Activated CD8-positive, alpha-beta T cell treated with anti-CD3 and anti-CD28 coated beads for 36 hours (primary cell): ENCODE measurements at regions not wholly inside any gene's neighbourhood (a gene's known extent, or its start where the extent isn't known, plus 50 kb on each side); places are given as distances from the start of the nearest gene placed in this dataset.
"Not testable (repeated sequence)": the region's sequence is repeated elsewhere in the genome, so short reads cannot be mapped to it uniquely, and the experiment has no call there.

ENCODE experiments used
- ATAC-seq: fragments of 200-7000 bp; cut with Tn5 transposase; one replicate; pipeline ENCODE4 v1.10.0; 2021; ENCODE audit warnings: mild to moderate bottlenecking, moderate library complexity
- CTCF ChIA-PET: fragments of 350-600 bp; sonication (Branson Sonifier 250); formaldehyde crosslinking; loops from one replicate; lab custom pipeline; 2021; ENCODE audit warnings: antibody characterized with exemption; lab: Charles Lee
- POLR2A ChIA-PET: fragments of 350-600 bp; sonication (Branson Sonifier 250); formaldehyde crosslinking; loops from one replicate; lab custom pipeline; 2021; ENCODE audit warnings: antibody characterized with exemption; lab: Charles Lee
- DNase-seq: peaks from one replicate; pipeline ENCODE4 v3.0.0-alpha.2; 2020
- H3K27ac Mint-ChIP-seq: one replicate; pipeline ENCODE4 v1.8.0; 2021; ENCODE audit warnings: mild to moderate bottlenecking, mixed read lengths
- H3K27me3 Mint-ChIP-seq: one replicate; pipeline ENCODE4 v1.8.0; 2021; ENCODE audit warnings: mixed read lengths
- H3K36me3 Mint-ChIP-seq: one replicate; pipeline ENCODE4 v1.8.0; 2021; ENCODE audit warnings: low read depth, mixed read lengths
- H3K4me1 Mint-ChIP-seq: one replicate; pipeline ENCODE4 v1.8.0; 2021; ENCODE audit warnings: low read depth, mixed read lengths
- H3K4me3 Mint-ChIP-seq: one replicate; pipeline ENCODE4 v1.8.0; 2021; ENCODE audit warnings: mild to moderate bottlenecking, moderate library complexity, mixed read lengths
- H3K9me3 Mint-ChIP-seq: one replicate; pipeline ENCODE4 v1.8.0; 2021; ENCODE audit warnings: mixed read lengths
- intact Hi-C: fragments of 100-400 bp; cut with micrococcal nuclease; formaldehyde crosslinking; loops from one replicate; pipeline ENCODE4 v1.10.0; 2022
- TF ChIP-seq, protein P1 (sequence below): fragments of 200-600 bp; IDR thresholded peaks from one replicate; pipeline ENCODE4 v1.8.0; 2022; ENCODE audit warnings: antibody characterized with exemption, mild to moderate bottlenecking

DNA sequence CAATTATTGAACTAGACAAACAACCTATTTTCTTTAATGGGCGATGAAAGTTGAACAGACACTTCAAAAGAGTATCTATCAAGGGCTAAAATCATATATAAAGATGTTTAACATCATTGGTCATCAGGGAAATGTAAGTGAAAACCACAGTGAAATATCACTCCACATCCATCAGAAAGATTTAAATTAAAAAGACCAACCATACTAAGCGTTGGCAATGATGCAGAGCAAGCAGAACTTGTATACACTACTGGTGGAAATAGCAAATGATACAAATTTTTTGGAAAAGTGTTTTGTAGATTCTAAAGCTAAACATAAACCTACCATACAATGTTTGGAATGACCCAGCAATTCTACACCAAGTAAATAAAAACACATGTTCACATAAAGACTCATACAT lies 65.9 kb upstream of the THBS1 start:
- POLR2A ChIA-PET, result no interaction called here
- ATAC-seq (no peak), DNase-seq (no peak)
- TF ChIP-seq, protein P1, sequence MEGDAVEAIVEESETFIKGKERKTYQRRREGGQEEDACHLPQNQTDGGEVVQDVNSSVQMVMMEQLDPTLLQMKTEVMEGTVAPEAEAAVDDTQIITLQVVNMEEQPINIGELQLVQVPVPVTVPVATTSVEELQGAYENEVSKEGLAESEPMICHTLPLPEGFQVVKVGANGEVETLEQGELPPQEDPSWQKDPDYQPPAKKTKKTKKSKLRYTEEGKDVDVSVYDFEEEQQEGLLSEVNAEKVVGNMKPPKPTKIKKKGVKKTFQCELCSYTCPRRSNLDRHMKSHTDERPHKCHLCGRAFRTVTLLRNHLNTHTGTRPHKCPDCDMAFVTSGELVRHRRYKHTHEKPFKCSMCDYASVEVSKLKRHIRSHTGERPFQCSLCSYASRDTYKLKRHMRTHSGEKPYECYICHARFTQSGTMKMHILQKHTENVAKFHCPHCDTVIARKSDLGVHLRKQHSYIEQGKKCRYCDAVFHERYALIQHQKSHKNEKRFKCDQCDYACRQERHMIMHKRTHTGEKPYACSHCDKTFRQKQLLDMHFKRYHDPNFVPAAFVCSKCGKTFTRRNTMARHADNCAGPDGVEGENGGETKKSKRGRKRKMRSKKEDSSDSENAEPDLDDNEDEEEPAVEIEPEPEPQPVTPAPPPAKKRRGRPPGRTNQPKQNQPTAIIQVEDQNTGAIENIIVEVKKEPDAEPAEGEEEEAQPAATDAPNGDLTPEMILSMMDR, result no peak
- Mint-ChIP-seq H3K9me3 (peaks cover 7% of the 10 kb centered on the region), H3K27ac (no peak overlapping the region), H3K4me3 (no peak overlapping the region), H3K36me3 (no peaks in the 10 kb centered on the region), H3K27me3 (peaks cover 13% of the 10 kb centered on the region), H3K4me1 (no peaks in the 10 kb centered on the region)
- intact Hi-C loops, result no loop called here
- CTCF ChIA-PET, result no interaction called here

DNA sequence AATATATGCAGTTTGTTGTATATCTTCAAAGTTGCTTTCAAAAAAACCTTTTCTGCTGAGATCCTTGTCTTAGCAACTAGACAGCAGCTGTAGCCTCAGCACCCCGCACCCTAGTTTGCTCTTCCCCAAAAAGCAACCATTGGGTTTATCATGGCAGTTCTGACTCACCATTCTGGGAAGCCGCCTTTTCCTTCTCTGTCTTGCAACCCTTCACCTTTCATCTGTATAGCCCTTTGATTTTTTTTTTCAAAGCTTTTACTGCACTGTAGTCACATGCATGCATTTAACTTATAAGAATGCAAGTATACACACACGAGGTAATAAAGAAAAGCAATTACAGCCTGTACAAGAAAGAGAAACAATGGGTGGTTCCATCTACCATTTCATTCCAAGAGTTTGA lies 65.1 kb upstream of the THBS1 start:
- ATAC-seq, result no peak
- peaks cover 12% of the 10 kb centered on the region for H3K27me3 Mint-ChIP-seq
- no peaks in the 10 kb centered on the region for H3K4me1 Mint-ChIP-seq
- no peaks in the 10 kb centered on the region for H3K36me3 Mint-ChIP-seq
- H3K9me3 Mint-ChIP-seq, result peaks cover 7% of the 10 kb centered on the region
- no peak for DNase-seq
- TF ChIP-seq, protein P1, result no peak
- CTCF ChIA-PET, result no interaction called here
- H3K4me3 Mint-ChIP-seq, result no peak overlapping the region
- no peak overlapping the region for H3K27ac Mint-ChIP-seq
- POLR2A ChIA-PET, result no interaction called here
- intact Hi-C loops, result no loop called here

DNA sequence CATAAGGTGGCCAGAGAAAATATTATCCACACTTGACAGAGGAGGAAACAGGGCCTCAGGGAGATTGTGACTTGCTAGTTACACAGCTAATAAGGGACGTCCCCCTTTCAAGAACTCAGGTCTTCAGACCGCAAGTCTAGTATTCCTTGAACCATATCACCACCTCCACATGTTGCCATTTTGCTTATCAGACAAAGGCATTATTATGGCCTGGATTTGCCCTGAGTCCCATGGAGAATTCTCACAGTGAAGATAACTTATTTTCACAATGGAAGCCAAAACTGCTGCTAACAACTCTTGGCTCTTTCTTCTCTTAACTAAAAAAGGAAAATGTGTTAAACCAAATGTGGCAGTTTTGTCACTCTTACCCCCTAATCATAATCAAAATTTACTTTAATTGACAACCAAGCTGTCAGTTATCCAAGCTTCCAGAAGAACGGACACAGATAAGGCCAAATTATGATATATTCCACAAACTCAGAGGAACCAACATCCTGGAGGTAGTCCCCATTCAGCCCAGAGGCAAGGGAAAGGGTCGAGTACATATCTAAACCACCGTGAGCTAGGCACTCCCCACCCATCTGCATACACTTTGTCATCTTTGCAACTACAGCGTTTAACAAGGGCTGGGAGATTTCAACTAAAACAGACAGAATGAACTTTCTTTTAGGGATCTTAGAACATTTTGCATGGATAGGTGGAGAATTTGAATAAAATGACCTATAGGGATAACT lies 63.6 kb upstream of the THBS1 start:
- CTCF ChIA-PET, result no interaction called here
- H3K4me3 Mint-ChIP-seq, result no peak overlapping the region
- H3K9me3 Mint-ChIP-seq, result peaks cover 7% of the 10 kb centered on the region
- H3K27ac Mint-ChIP-seq, result no peak overlapping the region
- ATAC-seq, result no peak
- H3K27me3 Mint-ChIP-seq, result peaks cover 12% of the 10 kb centered on the region
- TF ChIP-seq, protein P1, result no peak
- POLR2A ChIA-PET, result no interaction called here
- intact Hi-C loops, result no loop called here
- H3K4me1 Mint-ChIP-seq, result no peaks in the 10 kb centered on the region
- no peaks in the 10 kb centered on the region for H3K36me3 Mint-ChIP-seq
- no peak for DNase-seq

DNA sequence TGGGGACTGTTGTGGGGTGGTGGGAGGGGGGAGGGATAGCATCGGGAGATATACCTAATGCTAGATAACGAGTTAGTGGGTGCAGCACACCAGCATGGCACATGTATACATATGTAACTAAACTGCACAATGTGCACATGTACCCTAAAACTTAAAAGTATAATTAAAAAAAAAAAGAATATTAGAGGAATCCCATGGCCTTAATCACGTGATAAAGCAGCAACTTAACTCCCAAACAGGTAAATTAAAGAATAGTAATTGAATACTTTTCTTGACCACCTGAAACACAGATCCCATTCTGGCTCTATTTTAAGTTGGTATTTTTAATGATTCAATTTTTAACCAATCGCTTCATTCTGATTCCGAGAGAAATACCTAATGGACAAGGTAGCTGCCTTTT lies 56.9 kb upstream of the THBS1 start:
- DNase-seq, intact Hi-C loops, H3K9me3 Mint-ChIP-seq, ATAC-seq, H3K27me3 Mint-ChIP-seq, H3K4me1 Mint-ChIP-seq, CTCF ChIA-PET, H3K36me3 Mint-ChIP-seq, H3K27ac Mint-ChIP-seq, POLR2A ChIA-PET, H3K4me3 Mint-ChIP-seq: not testable (repeated sequence)

DNA sequence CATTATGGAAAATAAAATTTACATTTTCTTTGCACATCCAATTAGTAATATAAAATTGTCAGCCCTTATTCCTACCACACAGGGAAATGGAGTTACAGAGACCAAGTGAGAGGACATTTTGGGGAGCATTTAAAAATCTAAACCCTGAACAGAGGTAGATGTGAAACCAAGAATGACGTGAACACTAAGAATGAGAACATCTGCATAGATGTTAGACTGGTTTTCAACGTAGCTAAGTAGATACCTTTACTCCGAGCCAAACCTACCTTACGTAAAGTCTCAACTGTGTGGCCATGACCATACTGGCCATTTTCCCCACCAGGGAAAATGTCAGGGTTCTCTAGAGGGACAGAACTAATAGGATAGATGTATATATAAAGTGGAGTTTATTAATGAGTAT lies 51.4 kb upstream of the THBS1 start:
- TF ChIP-seq, protein P1, result no peak
- Mint-ChIP-seq H3K27ac (no peak overlapping the region), H3K27me3 (no peaks in the 10 kb centered on the region), H3K4me1 (no peaks in the 10 kb centered on the region), H3K4me3 (no peak overlapping the region), H3K9me3 (no peaks in the 10 kb centered on the region), H3K36me3 (no peaks in the 10 kb centered on the region)
- intact Hi-C loops, result no loop called here
- ATAC-seq, result no peak
- ChIA-PET POLR2A (no interaction called here), CTCF (no interaction called here)
- DNase-seq, result no peak
